ENCODE measurements at regions not wholly inside any gene's neighbourhood (a gene's known extent, or its start where the extent isn't known, plus 50 kb on each side); places are given as distances from the start of the nearest gene placed in this dataset.

GRCh38 chr2:7896940-7897487 lies 784.8 kb upstream of the ID2 start:
- no peak for DNase-seq
- H3K9ac ChIP-seq (ENCODE audit: low read length): no peak overlapping the region
- H3K9me2 ChIP-seq (replicated peaks; ENCODE audit: insufficient read depth, low read length): no peaks in the 10 kb centered on the region
- no peaks in the 10 kb centered on the region for H3K36me3 ChIP-seq (replicated peaks; ENCODE audit: insufficient read depth, low read length)
- TF ChIP-seq EZH2 (optimal IDR thresholded peaks at IDR 0.05; ENCODE audit: low read depth, low read length): no peak
- TF ChIP-seq EZH2phosphoT487 (IDR thresholded peaks at IDR 0.05; ENCODE audit: low read length): no peak
- no peak for TF ChIP-seq CTCF (IDR thresholded peaks at IDR 0.05; ENCODE audit: low read length)
- no peak overlapping the region for H2AFZ ChIP-seq (ENCODE audit: low read length)
- H3K79me2 ChIP-seq (ENCODE audit: low read length): no peaks in the 10 kb centered on the region
- no peak overlapping the region for H3K4me3 ChIP-seq (ENCODE audit: low read length)
- H3K4me2 ChIP-seq (ENCODE audit: low read depth, low read length): no peak overlapping the region
- H3K27ac ChIP-seq (ENCODE audit: low read length): no peak overlapping the region
- H3K4me1 ChIP-seq (ENCODE audit: low read length): no peaks in the 10 kb centered on the region
- no peaks in the 10 kb centered on the region for H3F3A ChIP-seq (ENCODE audit: insufficient read depth, low read length)
- no peaks in the 10 kb centered on the region for H4K20me1 ChIP-seq (ENCODE audit: insufficient read depth, low read length)
- no peaks in the 10 kb centered on the region for H3K27me3 ChIP-seq (replicated peaks; ENCODE audit: insufficient read depth, low read length)
- H3K9me3 ChIP-seq (replicated peaks; ENCODE audit: insufficient read depth, low read length): no peaks in the 10 kb centered on the region

- Histone ChIP-seq H3F3A (ENCODE audit: insufficient read depth, low read length) (no peaks in the 10 kb centered on the region), H3K4me3 (ENCODE audit: low read length) (no peak overlapping the region), H2AFZ (ENCODE audit: low read length) (no peak overlapping the region), H4K20me1 (ENCODE audit: insufficient read depth, low read length) (no peaks in the 10 kb centered on the region), H3K36me3 (replicated peaks; ENCODE audit: insufficient read depth, low read length) (no peaks in the 10 kb centered on the region), H3K27me3 (replicated peaks; ENCODE audit: insufficient read depth, low read length) (no peaks in the 10 kb centered on the region), H3K79me2 (ENCODE audit: low read length) (no peaks in the 10 kb centered on the region), H3K9me2 (replicated peaks; ENCODE audit: insufficient read depth, low read length) (no peaks in the 10 kb centered on the region), H3K4me2 (ENCODE audit: low read depth, low read length) (no peak overlapping the region), H3K9ac (ENCODE audit: low read length) (no peak overlapping the region), H3K4me1 (ENCODE audit: low read length) (no peaks in the 10 kb centered on the region), H3K9me3 (replicated peaks; ENCODE audit: insufficient read depth, low read length) (no peaks in the 10 kb centered on the region), H3K27ac (ENCODE audit: low read length) (no peak overlapping the region)
- no peak for DNase-seq
- TF ChIP-seq CTCF (IDR thresholded peaks at IDR 0.05; ENCODE audit: low read length) (no peak), EZH2 (optimal IDR thresholded peaks at IDR 0.05; ENCODE audit: low read depth, low read length) (no peak), EZH2phosphoT487 (IDR thresholded peaks at IDR 0.05; ENCODE audit: low read length) (no peak)
These were observed 782.6 kb upstream of the ID2 start for GRCh38 chr2:7899241-7899640.

- no peak overlapping the region for H2AFZ ChIP-seq (ENCODE audit: low read length)
- no peak overlapping the region for H3K4me2 ChIP-seq (ENCODE audit: low read depth, low read length)
- H3K4me3 ChIP-seq (ENCODE audit: low read length): no peak overlapping the region
- no peaks in the 10 kb centered on the region for H3K36me3 ChIP-seq (replicated peaks; ENCODE audit: insufficient read depth, low read length)
- H3K9ac ChIP-seq (ENCODE audit: low read length): no peak overlapping the region
- TF ChIP-seq EZH2phosphoT487 (IDR thresholded peaks at IDR 0.05; ENCODE audit: low read length): no peak
- no peak for TF ChIP-seq EZH2 (optimal IDR thresholded peaks at IDR 0.05; ENCODE audit: low read depth, low read length)
- no peak for TF ChIP-seq CTCF (IDR thresholded peaks at IDR 0.05; ENCODE audit: low read length)
- no peaks in the 10 kb centered on the region for H3K79me2 ChIP-seq (ENCODE audit: low read length)
- H3F3A ChIP-seq (ENCODE audit: insufficient read depth, low read length): no peaks in the 10 kb centered on the region
- H4K20me1 ChIP-seq (ENCODE audit: insufficient read depth, low read length): no peaks in the 10 kb centered on the region
- no peak for DNase-seq
- H3K27ac ChIP-seq (ENCODE audit: low read length): no peak overlapping the region
- no peaks in the 10 kb centered on the region for H3K9me2 ChIP-seq (replicated peaks; ENCODE audit: insufficient read depth, low read length)
- H3K9me3 ChIP-seq (replicated peaks; ENCODE audit: insufficient read depth, low read length): no peaks in the 10 kb centered on the region
- no peaks in the 10 kb centered on the region for H3K27me3 ChIP-seq (replicated peaks; ENCODE audit: insufficient read depth, low read length)
- no peaks in the 10 kb centered on the region for H3K4me1 ChIP-seq (ENCODE audit: low read length)
These were observed 781.9 kb upstream of the ID2 start for GRCh38 chr2:7899923-7900322.
